AG10803 (cell line): ENCODE measurements at regions not wholly inside any gene's neighbourhood (a gene's known extent, or its start where the extent isn't known, plus 50 kb on each side); places are given as distances from the start of the nearest gene placed in this dataset.

ENCODE experiments used
- DNase-seq: peaks from one replicate; pipeline ENCODE4 v3.0.0; 2010; ENCODE audit warnings: low read depth
- H3K4me3 ChIP-seq: 2 replicates; pipeline ENCODE4 v1.5.1; 2011; ENCODE audit warnings: mild to moderate bottlenecking, low read length, control low read depth
- TF ChIP-seq, protein P1 (sequence below): conservative IDR thresholded peaks from 2 replicates; pipeline ENCODE4 v1.5.1; 2011; ENCODE audit warnings: mild to moderate bottlenecking, low read length, control low read depth, inconsistent platforms

DNA sequence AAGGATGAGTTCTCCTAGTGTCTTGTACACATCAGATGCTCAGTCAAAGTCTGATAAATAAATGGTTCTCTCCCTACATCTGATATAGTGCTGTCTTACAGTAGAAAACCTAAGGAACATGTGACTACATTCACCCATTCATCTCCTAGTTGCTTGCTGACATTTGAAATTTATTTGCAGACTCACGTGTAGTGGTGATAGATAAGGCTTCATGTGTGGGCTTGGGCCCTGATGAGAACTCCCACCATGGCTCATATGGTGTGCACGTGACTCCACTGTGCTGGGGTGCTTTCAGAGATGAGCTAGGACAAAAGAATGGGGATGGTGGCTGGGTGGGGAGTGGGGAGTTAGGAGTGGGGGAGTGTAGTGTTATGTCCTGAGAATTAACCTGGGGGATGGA lies 287.3 kb downstream of the RPS24 start:
- no peak for DNase-seq
- TF ChIP-seq, protein P1, sequence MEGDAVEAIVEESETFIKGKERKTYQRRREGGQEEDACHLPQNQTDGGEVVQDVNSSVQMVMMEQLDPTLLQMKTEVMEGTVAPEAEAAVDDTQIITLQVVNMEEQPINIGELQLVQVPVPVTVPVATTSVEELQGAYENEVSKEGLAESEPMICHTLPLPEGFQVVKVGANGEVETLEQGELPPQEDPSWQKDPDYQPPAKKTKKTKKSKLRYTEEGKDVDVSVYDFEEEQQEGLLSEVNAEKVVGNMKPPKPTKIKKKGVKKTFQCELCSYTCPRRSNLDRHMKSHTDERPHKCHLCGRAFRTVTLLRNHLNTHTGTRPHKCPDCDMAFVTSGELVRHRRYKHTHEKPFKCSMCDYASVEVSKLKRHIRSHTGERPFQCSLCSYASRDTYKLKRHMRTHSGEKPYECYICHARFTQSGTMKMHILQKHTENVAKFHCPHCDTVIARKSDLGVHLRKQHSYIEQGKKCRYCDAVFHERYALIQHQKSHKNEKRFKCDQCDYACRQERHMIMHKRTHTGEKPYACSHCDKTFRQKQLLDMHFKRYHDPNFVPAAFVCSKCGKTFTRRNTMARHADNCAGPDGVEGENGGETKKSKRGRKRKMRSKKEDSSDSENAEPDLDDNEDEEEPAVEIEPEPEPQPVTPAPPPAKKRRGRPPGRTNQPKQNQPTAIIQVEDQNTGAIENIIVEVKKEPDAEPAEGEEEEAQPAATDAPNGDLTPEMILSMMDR = no peak
- no peak overlapping the region for H3K4me3 ChIP-seq

DNA sequence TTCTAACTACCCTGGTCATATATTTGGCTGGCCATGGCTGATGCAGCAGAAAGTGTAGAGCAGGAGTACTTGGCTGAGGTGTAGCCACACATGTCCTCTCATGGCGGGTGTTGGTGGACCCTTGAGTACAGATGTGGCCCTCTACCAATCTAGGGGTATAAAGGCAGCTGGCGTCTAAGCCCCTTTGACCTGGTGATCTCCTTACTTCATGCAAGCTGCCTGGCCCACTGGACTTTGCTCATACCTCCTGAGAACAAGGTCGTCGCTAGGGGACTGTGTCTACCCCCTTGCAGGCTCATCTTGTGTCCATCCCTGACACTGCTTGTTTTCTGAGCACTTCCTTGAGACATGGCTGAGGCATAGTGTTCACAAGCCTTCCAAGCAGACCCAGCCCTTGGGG lies 287.8 kb downstream of the RPS24 start:
- TF ChIP-seq, protein P1 = no peak
- H3K4me3 ChIP-seq = no peak overlapping the region
- DNase-seq = no peak

DNA sequence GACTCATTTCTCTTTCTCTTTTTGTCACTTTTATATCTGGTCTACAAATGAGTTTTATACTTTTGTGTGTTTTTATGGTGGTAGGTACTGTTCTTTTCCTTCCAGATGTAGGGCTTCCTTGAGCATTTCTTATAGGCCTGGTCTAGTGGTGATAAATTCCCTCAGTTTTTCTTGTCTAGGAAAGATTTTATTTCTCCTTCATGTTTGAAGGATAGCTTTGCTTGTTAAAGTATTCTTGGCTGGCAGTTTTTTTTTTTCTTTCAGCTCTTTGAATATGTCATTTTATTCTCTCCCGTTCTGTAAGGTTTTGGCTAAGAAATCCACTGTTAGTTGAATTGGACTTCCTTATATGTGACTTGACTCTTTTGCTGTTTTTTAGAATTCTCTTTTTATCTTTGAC lies 292.7 kb downstream of the RPS24 start:
- no peak overlapping the region for H3K4me3 ChIP-seq
- no peak for DNase-seq
- TF ChIP-seq, protein P1 = no peak

DNA sequence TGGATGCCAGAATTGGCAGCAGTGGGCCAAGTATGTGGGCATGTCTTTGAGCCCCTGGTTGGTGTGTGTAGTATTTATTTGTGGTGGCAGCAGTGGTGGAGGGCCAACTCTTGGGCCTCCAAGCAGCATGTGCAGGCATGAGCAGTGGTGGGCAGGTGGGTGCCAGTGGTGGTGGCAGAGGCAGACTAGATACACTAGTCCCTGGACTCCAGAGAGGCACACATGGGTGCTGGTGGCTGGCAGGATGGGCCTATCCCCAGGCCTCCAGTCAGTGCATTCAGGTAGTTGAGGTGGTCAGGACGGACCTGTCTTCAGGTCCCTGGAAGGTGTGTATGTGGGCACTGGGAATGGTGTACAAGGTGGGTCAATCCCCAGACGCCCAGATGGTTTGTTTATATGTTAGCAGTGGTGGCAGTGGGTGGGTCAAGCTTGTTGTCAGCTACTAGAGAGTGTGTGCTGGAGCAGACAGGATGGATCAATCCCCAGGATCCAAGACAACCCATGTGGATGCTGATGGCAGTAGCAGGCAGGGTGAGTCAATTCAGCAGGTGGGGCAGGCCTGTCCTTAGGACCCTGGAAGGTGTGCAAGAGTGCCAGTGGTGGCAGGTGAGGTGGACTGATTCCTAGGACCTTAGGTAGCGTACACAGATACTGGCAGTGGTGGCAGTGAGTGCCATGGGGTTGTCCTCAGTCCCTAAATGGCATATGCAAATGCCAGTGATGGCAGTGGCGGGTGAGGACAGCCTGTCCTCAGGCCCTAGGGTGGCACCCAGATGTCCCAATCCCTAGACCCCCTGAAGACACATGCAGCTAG lies 294.3 kb downstream of the RPS24 start:
- no peak for DNase-seq
- TF ChIP-seq, protein P1 = no peak

DNA sequence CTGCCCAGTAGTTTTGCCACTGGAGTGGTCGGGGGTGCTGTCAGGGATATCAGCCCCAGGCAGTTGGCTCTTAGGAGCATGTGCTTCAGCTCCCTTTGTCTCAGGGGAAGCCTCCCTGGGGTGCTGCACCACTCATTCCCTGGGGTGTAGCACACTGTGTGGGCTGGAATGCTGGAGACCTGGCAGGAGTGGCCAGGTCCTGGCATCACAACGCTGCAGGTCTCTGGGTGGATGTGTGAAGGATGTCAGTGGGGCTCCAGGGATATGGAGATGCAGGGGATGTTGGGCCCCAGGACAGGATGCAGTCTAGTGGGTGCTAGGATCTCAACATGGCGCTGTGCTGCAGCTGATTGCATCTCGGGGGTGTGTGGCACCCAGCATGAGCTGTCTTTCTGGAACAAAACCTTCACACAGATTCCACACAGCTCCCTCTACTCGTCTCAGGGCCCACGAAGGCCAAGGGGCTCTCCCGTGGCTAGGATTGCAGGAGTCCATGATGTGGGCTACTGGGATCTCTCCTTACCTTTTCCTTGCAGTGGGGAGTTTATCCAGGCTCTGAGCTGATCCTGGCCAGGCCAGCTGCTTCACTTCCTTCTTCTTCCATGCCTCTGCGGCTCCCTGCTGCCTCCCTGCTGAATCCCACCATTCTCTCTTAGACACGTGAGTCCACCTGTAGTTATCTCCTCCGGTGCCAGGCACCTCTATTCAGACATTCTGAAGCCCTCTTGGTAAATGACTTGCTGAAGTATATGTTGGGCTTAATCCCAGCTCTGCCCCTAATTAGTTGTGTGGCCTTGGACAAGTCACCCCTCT lies 295.1 kb downstream of the RPS24 start:
- H3K4me3 ChIP-seq = no peak overlapping the region
- TF ChIP-seq, protein P1 = no peak
- no peak for DNase-seq

More for the DNA sequence above, 294.3 kb downstream of the RPS24 start:
- H3K4me3 ChIP-seq = no peak overlapping the region

DNA sequence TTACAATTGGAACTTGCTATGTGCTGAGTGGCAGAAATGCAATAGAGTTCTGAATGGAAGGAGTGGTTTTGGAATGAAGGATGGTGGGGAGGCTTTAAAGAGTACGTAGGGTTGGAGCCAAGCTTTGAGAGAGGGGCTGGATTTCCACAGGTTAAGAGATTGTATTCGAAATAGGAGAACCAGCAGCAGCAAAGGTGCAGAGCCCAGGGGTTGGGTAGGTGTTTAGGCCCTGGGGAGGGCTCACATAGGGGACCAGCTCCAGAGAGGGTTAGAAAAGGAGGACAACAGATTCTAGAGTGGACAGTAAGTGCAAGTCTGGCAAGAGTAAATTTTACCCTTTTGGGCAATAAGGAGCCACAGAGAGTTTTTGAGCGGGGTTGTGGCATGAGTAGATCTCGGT lies 297.2 kb downstream of the RPS24 start:
- no peak for DNase-seq
- TF ChIP-seq, protein P1 = no peak
- no peak overlapping the region for H3K4me3 ChIP-seq

DNA sequence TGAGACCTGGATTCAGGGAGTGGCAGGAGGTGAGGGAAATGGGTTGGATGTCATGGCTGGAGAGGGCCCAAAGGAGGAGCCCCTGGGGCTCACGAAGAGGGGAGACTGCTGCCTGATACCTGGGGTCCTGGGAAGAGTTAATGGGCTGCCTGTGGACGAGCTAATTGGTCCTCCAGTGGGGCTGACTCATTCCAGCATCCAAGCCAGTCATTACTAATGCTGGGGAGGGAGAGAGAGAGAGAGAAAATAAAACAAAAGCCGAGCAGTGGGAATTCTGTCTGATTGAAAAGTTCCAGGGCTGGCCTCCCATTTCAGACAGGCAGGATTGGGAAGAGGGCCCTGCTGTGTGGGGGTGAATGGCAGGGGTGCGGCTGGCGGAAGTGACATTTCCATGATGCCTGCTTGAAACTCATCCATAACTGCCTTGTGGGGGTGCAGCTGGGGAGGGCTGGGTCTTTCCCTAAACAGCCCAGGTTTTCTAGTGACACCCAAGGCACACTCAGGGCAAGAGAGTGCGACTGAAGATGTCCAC lies 297.8 kb downstream of the RPS24 start:
- TF ChIP-seq, protein P1 = no peak
- DNase-seq = peak; percentile 69
- H3K4me3 ChIP-seq = no peak overlapping the region
